ENCODE measurements at regions not wholly inside any gene's neighbourhood (a gene's known extent, or its start where the extent isn't known, plus 50 kb on each side); places are given as distances from the start of the nearest gene placed in this dataset.
A peak's percentile ranks its signal among the peaks of the same experiment; 100 is the strongest.

DNA sequence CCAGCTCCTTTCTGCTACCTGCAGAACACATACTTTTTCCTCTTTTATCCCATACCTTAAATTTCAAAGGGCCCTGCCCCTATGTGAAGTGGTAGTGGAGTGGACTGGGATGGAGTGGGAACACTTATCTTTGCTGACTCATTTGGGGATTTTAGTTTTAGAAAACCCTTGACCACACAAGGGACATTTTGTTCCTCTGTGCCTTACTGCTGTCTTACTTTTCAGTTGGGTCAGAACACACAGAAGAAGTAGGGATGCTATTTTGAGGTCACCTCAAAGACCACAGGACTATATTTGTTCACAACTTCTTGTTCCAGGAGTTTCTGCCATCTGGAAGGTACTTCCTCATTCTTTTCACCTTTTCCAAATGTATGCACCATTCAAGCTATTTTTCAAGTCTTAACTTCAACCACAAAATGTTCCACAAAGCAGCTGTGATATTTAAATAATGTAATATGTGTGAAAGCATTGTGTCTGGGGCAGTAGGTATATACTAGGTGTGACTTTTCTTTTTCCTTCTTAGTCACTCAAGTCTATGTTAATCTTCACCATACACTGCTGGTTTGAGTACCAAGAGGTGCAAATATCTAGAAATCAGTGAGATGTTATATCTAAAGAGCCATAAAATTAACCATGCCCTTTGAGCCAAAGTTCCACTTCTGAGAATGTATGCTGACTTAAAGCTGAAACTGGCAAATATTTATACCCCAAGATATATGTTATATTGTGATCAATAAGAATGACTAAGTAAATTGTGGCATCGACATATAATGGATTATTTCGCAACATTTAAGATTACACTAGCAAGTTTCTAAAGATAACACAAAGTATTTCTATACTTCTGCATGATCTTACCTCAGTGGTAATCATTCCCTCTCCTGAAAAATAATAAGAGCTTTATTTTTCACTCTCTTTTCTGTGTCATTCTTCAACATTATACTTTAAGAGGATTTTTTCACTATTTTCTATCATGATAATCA lies 308.5 kb downstream of the MRPL39 start:
- TF ChIP-seq Cebpa-rat (IDR thresholded peaks at IDR 0.05), result peak in 2 of 11 experiments; percentile 44 to 50; a peak in 2 of 22 replicates
- no peaks in the 10 kb centered on the region for H4K20me1 ChIP-seq
- peak overlapping the region in 5 of 11 experiments; percentile 5 to 33 (median 29); a peak in 4 of 22 replicates for H3K27ac ChIP-seq
- H3K9ac ChIP-seq, result no peak overlapping the region
- H3K4me1 ChIP-seq, result peaks cover 7 to 15% (median 12%) of the 10 kb centered on the region in 10 experiments
- no peaks in the 10 kb centered on the region for H3K27me3 ChIP-seq
- H3K4me2 ChIP-seq, result peak overlapping the region; percentile 35 to 63 (median 53); a peak in 21 of 22 replicates
- no peaks in the 10 kb centered on the region for H3K36me3 ChIP-seq
- no peak overlapping the region for H3K4me3 ChIP-seq
- H3K9me3 ChIP-seq (replicated peaks in 1 of 11), result peaks cover 0 to 6% (median 0%) of the 10 kb centered on the region in 11 experiments; a peak in 4 of 22 replicates

GRCh38 chr21:25297117-25297516 lies 310.2 kb downstream of the MRPL39 start:
- no peak for TF ChIP-seq Cebpa-rat (IDR thresholded peaks at IDR 0.05)
- Histone ChIP-seq H3K27ac (no peak overlapping the region), H3K4me3 (no peak overlapping the region), H3K9ac (no peak overlapping the region), H3K4me1 (peaks cover 7 to 15% (median 12%) of the 10 kb centered on the region in 10 experiments), H4K20me1 (no peaks in the 10 kb centered on the region), H3K9me3 (replicated peaks in 1 of 11) (peaks cover 0 to 14% (median 0%) of the 10 kb centered on the region in 11 experiments; a peak in 4 of 22 replicates), H3K4me2 (no peak overlapping the region), H3K36me3 (no peaks in the 10 kb centered on the region), H3K27me3 (no peaks in the 10 kb centered on the region)

GRCh38 chr21:25296252-25296651 lies 311.0 kb downstream of the MRPL39 start:
- Histone ChIP-seq H3K4me2 (no peak overlapping the region), H3K9me3 (replicated peaks in 1 of 11) (peaks cover 0 to 14% (median 0%) of the 10 kb centered on the region in 11 experiments; a peak in 4 of 22 replicates), H4K20me1 (no peaks in the 10 kb centered on the region), H3K4me3 (no peak overlapping the region), H3K36me3 (no peaks in the 10 kb centered on the region), H3K4me1 (peaks cover 7 to 15% (median 12%) of the 10 kb centered on the region in 10 experiments), H3K9ac (no peak overlapping the region), H3K27me3 (no peaks in the 10 kb centered on the region), H3K27ac (no peak overlapping the region)
- no peak for TF ChIP-seq Cebpa-rat (IDR thresholded peaks at IDR 0.05)

- H4K20me1 ChIP-seq, result no peaks in the 10 kb centered on the region
- TF ChIP-seq Cebpa-rat (IDR thresholded peaks at IDR 0.05), result no peak
Observed at GRCh38 chr21:25292396-25292795, 314.9 kb downstream of the MRPL39 start.

DNA sequence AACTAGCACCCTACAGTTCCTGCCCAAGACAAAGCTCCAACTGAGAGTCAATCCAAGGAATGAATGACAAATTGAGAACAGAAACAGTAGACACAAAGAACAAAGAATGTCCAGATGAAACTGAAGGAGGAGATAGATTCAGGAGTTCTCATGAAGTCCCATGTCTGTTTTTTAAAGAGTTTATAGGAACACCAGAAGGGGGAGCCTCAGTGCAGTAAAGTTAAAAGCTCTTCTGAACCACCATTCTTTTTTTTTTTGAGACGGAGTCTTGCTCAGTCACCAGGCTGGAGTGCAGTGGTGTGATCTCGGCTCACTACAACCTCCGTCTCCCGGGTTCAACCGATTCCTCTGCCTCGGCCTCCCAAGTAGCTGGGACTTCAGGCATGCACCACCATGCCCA lies 323.6 kb downstream of the MRPL39 start:
- no peak overlapping the region for H3K4me2 ChIP-seq
- H3K9ac ChIP-seq, result no peak overlapping the region
- no peaks in the 10 kb centered on the region for H3K27me3 ChIP-seq
- no peak for TF ChIP-seq Cebpa-rat (IDR thresholded peaks at IDR 0.05)
- no peak overlapping the region for H3K4me3 ChIP-seq
- no peaks in the 10 kb centered on the region for H3K36me3 ChIP-seq
- no peaks in the 10 kb centered on the region for H3K9me3 ChIP-seq (replicated peaks in 1 of 11)
- no peaks in the 10 kb centered on the region for H3K4me1 ChIP-seq
- no peak overlapping the region for H3K27ac ChIP-seq
- H4K20me1 ChIP-seq, result no peaks in the 10 kb centered on the region

More at GRCh38 chr21:25292396-25292795, 314.9 kb downstream of the MRPL39 start:
- Histone ChIP-seq H3K9ac (no peak overlapping the region), H3K4me1 (no peaks in the 10 kb centered on the region), H3K4me2 (no peak overlapping the region), H3K27me3 (no peaks in the 10 kb centered on the region), H3K9me3 (replicated peaks in 1 of 11) (peaks cover 0 to 14% (median 0%) of the 10 kb centered on the region in 11 experiments; a peak in 4 of 22 replicates), H3K27ac (no peak overlapping the region), H3K36me3 (no peaks in the 10 kb centered on the region), H3K4me3 (no peak overlapping the region)

- Histone ChIP-seq H3K4me3 (no peak overlapping the region), H4K20me1 (no peaks in the 10 kb centered on the region), H3K4me1 (no peaks in the 10 kb centered on the region), H3K36me3 (no peaks in the 10 kb centered on the region), H3K9me3 (replicated peaks in 1 of 11) (no peaks in the 10 kb centered on the region), H3K4me2 (no peak overlapping the region), H3K27me3 (no peaks in the 10 kb centered on the region), H3K27ac (no peak overlapping the region), H3K9ac (no peak overlapping the region)
- no peak for TF ChIP-seq Cebpa-rat (IDR thresholded peaks at IDR 0.05)
Observed at GRCh38 chr21:25281134-25281533, 326.1 kb downstream of the MRPL39 start.

DNA sequence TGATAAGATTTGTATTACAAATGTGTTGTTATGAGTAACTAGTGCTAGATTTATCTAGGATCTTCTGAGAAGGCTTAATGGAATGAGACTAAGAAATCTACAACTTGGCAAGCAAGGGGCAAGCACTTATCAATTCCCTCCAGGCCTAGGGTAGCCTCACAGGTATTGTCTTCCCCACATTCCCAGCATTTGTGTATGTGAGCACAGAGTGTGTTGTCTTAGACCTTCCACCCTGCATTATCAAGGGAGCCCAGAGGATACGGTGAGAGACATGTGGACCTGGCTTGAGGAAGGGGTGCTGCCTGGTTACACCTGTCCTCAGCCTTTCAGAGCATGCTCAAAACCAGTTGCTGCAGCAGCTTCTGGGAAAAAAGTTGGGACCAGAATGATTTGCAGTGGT lies 327.2 kb downstream of the MRPL39 start:
- Histone ChIP-seq H3K9me3 (replicated peaks in 1 of 11) (no peaks in the 10 kb centered on the region), H3K27ac (no peak overlapping the region), H3K9ac (no peak overlapping the region), H4K20me1 (no peaks in the 10 kb centered on the region), H3K36me3 (no peaks in the 10 kb centered on the region), H3K4me3 (no peak overlapping the region), H3K4me1 (no peaks in the 10 kb centered on the region), H3K4me2 (no peak overlapping the region), H3K27me3 (no peaks in the 10 kb centered on the region)
- TF ChIP-seq Cebpa-rat (IDR thresholded peaks at IDR 0.05), result no peak

DNA sequence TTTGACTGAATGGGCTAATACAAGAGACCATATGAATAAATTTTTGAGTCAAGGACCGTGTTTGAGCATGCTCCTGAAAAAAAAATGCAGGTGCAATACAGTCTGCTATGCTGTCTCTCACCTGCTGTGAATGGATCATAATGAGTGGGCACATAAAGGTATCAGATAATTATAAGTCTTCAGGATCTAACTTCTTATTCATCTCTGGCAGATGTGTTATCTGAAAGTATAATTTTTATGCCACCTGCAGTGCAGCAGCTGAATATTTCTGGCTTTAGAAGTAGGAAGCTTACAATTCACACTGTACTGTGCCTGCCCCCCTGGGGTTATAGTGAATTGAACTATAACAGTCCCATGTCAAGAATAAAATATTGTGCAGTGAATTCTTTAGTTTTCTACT lies 333.3 kb downstream of the MRPL39 start:
- H3K36me3 ChIP-seq, result no peaks in the 10 kb centered on the region
- H3K27me3 ChIP-seq, result no peaks in the 10 kb centered on the region
- H3K4me2 ChIP-seq, result no peak overlapping the region
- no peaks in the 10 kb centered on the region for H4K20me1 ChIP-seq
- peaks cover 0 to 10% (median 0%) of the 10 kb centered on the region in 11 experiments; a peak in 1 of 22 replicates for H3K9me3 ChIP-seq (replicated peaks in 1 of 11)
- TF ChIP-seq Cebpa-rat (IDR thresholded peaks at IDR 0.05), result no peak
- H3K9ac ChIP-seq, result no peak overlapping the region
- H3K27ac ChIP-seq, result no peak overlapping the region
- H3K4me1 ChIP-seq, result no peaks in the 10 kb centered on the region
- no peak overlapping the region for H3K4me3 ChIP-seq

- no peak overlapping the region for H3K9ac ChIP-seq
Observed at GRCh38 chr21:25254491-25255174, 352.6 kb downstream of the MRPL39 start.

More at GRCh38 chr21:25254491-25255174, 352.6 kb downstream of the MRPL39 start:
- no peak for TF ChIP-seq Cebpa-rat (IDR thresholded peaks at IDR 0.05)
- Histone ChIP-seq H3K27me3 (no peaks in the 10 kb centered on the region), H4K20me1 (no peaks in the 10 kb centered on the region), H3K27ac (no peak overlapping the region), H3K36me3 (no peaks in the 10 kb centered on the region), H3K4me3 (no peak overlapping the region), H3K4me2 (no peak overlapping the region), H3K4me1 (no peaks in the 10 kb centered on the region), H3K9me3 (replicated peaks in 1 of 11) (no peaks in the 10 kb centered on the region; a peak in 1 of 22 replicates)

All from BLaER1 treated with 17β-estradiol and CSF1 and Interleukin-3, amounts not matched to agents 10 nM and 100 nM (cell line).